ENCODE measurements at regions not wholly inside any gene's neighbourhood (a gene's known extent, or its start where the extent isn't known, plus 50 kb on each side); places are given as distances from the start of the nearest gene placed in this dataset.

DNA sequence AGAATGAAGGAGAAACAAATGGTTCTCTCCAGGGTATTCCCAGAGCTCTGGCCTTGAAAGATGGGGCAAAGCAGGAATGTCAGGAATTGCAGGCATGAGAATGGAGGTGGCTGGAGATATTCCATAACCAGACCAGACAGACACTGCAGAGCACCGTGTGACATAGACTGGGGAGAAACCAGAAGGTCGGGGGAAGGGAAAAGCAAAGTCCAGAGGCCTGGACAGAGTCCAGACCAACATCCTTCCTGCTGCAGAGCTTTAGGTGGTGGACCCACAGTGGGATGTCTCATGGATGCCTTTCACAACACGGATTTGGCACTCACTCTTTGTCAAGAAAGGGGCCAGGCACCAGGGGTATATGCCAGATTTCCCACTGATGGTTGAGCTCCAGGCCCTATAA, 177.2 kb upstream of the INHBA start:
- TF ChIP-seq, protein P1, sequence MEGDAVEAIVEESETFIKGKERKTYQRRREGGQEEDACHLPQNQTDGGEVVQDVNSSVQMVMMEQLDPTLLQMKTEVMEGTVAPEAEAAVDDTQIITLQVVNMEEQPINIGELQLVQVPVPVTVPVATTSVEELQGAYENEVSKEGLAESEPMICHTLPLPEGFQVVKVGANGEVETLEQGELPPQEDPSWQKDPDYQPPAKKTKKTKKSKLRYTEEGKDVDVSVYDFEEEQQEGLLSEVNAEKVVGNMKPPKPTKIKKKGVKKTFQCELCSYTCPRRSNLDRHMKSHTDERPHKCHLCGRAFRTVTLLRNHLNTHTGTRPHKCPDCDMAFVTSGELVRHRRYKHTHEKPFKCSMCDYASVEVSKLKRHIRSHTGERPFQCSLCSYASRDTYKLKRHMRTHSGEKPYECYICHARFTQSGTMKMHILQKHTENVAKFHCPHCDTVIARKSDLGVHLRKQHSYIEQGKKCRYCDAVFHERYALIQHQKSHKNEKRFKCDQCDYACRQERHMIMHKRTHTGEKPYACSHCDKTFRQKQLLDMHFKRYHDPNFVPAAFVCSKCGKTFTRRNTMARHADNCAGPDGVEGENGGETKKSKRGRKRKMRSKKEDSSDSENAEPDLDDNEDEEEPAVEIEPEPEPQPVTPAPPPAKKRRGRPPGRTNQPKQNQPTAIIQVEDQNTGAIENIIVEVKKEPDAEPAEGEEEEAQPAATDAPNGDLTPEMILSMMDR (conservative IDR thresholded peaks at IDR 0.05; ENCODE audit: control insufficient read depth, insufficient read depth, low read depth, low read length) = no peak
- no peak overlapping the region for H3K4me3 ChIP-seq (ENCODE audit: control insufficient read depth, low read depth, low read length)
- DNase-seq (ENCODE audit: low read depth) = peak; percentile 95

DNA sequence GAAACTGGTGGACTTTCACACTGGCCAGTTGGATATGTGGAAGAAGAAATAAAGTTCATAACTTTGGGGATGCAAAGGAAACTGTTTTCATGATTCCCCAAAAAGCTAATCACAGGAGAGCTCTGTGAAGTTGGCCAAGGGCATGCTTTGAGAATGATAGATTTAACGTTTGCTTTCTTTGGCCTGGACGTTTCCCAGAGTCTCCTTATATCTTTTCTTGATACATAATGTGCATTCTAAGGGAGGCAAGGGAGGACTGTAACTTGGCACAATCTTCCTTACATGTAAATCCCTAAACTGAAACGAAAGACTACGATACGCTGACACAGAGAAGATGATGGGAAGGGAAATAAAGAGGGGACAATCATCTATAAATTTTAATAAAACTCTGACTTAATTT, 176.5 kb upstream of the INHBA start:
- H3K4me3 ChIP-seq (ENCODE audit: control insufficient read depth, low read depth, low read length) = no peak overlapping the region
- no peak for DNase-seq (ENCODE audit: low read depth)
- TF ChIP-seq, protein P1 (conservative IDR thresholded peaks at IDR 0.05; ENCODE audit: control insufficient read depth, insufficient read depth, low read depth, low read length) = no peak

DNA sequence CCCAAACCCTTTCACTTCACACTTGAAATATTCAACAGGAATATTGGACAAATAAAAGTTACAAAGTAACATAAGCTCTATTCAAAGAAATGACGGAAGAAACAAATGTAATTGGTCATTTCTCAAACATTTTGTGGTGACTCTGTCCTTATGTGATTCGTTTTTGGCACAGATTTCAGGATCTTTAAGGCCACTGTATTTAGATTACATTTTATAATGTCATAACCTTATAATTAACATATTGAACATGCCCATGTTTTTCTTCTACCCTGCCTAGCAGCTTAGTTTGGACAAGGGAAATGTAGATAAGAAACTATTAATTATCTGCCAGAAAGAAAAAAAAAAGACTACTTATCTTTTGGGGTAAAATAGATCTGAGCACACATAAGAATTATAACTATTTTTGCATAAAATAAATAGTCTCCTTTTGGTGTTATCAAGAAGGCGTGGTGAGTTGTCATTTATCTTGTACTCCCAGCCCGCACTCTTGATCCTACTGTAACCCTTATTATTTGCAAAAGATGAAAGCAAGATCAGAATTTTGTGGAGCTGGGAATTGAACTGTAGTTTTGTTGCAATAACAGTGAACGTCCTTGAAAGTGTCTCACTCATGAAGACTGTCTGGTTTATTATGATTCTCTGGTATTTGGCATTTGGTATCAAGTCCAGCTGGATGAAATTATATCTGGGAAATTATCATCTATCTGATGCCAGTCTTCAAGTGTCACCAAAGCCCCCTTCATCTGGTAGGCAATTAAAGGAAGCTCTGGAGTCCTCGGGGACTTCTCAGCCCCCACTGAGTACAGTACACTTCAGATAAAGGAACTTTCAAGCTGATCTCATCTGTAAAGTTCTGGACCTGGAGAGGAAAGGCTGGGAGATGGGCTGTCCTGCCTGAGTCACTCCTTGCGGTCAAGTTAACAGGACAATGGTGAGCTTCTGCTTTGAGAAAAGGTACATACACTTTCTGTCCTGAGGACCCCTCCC, 175.7 kb upstream of the INHBA start:
- TF ChIP-seq, protein P1 (conservative IDR thresholded peaks at IDR 0.05; ENCODE audit: control insufficient read depth, insufficient read depth, low read depth, low read length) = no peak
- H3K4me3 ChIP-seq (ENCODE audit: control insufficient read depth, low read depth, low read length) = no peak overlapping the region
- DNase-seq (ENCODE audit: low read depth) = peak; percentile 55

GRCh38 chr7:41877118-41877517, 174.2 kb upstream of the INHBA start:
- no peak overlapping the region for H3K4me3 ChIP-seq (ENCODE audit: control insufficient read depth, low read depth, low read length)
- DNase-seq (ENCODE audit: low read depth) = no peak
- TF ChIP-seq, protein P1 (conservative IDR thresholded peaks at IDR 0.05; ENCODE audit: control insufficient read depth, insufficient read depth, low read depth, low read length) = no peak

DNA sequence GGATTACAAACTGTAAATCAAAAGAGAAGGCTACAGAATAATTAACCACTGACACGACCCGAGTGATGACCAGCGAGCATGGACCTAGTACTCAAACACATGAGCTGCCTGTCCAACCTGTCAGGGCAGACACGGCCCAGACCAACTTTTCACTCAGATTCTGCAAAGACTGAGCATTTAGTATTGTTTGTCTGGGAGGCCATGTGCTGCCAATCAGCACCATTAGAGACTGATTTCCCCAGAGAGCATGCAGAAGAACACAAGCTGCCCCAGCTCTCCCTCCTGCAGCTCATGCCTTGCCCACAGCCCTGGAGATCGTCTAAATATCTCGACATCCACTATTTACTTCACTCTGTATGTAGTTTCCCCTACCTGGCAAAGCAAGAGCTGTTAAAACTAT, 172.6 kb upstream of the INHBA start:
- TF ChIP-seq, protein P1 (conservative IDR thresholded peaks at IDR 0.05; ENCODE audit: control insufficient read depth, insufficient read depth, low read depth, low read length) = no peak
- H3K4me3 ChIP-seq (ENCODE audit: control insufficient read depth, low read depth, low read length) = no peak overlapping the region
- no peak for DNase-seq (ENCODE audit: low read depth)

- TF ChIP-seq, protein P1 (conservative IDR thresholded peaks at IDR 0.05; ENCODE audit: control insufficient read depth, insufficient read depth, low read depth, low read length) = no peak
- peak; percentile 31 for DNase-seq (ENCODE audit: low read depth)
- no peak overlapping the region for H3K4me3 ChIP-seq (ENCODE audit: control insufficient read depth, low read depth, low read length)
Observed at GRCh38 chr7:41874201-41874785, 171.4 kb upstream of the INHBA start.

Data from fibroblast of mammary gland (primary cell).